ENCODE measurements at regions not wholly inside any gene's neighbourhood (a gene's known extent, or its start where the extent isn't known, plus 50 kb on each side); places are given as distances from the start of the nearest gene placed in this dataset.

DNA sequence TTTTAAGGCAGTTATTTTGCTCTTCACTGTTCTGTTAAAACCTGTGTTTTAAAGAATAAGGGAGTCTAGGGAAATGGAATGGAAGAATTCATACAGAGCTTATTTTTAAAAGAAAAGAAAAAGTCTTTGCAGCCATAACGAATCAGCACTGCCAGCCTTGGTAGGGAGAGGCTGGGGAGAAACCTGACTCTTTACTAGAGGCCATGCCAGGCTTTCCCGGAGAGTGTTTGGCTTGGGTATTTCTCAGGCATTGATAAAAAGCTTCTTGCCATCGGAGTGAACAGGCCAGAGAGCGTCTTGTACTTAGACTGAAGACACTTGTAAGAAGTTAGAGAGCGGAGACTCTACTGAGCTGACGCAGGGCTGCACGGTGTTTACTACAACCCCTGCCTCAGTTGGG, 72.7 kb upstream of the NFIL3 start:
- Histone ChIP-seq H3K27me3 (no peaks in the 10 kb centered on the region), H3K9me3 (replicated peaks in 1 of 3) (no peaks in the 10 kb centered on the region), H3K4me3 (no peak overlapping the region), H3K27ac (no peak overlapping the region), H3K4me1 (replicated peaks in 1 of 2) (no peaks in the 10 kb centered on the region), H3K36me3 (replicated peaks in 1 of 2) (no peaks in the 10 kb centered on the region)
- no peak for TF ChIP-seq POLR2A (IDR thresholded peaks at IDR 0.05)
- TF ChIP-seq, protein P1, sequence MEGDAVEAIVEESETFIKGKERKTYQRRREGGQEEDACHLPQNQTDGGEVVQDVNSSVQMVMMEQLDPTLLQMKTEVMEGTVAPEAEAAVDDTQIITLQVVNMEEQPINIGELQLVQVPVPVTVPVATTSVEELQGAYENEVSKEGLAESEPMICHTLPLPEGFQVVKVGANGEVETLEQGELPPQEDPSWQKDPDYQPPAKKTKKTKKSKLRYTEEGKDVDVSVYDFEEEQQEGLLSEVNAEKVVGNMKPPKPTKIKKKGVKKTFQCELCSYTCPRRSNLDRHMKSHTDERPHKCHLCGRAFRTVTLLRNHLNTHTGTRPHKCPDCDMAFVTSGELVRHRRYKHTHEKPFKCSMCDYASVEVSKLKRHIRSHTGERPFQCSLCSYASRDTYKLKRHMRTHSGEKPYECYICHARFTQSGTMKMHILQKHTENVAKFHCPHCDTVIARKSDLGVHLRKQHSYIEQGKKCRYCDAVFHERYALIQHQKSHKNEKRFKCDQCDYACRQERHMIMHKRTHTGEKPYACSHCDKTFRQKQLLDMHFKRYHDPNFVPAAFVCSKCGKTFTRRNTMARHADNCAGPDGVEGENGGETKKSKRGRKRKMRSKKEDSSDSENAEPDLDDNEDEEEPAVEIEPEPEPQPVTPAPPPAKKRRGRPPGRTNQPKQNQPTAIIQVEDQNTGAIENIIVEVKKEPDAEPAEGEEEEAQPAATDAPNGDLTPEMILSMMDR (IDR thresholded peaks at IDR 0.05) = no peak
- WGBS, 4 donors = 80 to 87% (median 81%) methylated on average over 7 of the region's 7 CpGs
- DNase-seq = no peak
- intact Hi-C loops (cut with DNase I) = no loop called here

DNA sequence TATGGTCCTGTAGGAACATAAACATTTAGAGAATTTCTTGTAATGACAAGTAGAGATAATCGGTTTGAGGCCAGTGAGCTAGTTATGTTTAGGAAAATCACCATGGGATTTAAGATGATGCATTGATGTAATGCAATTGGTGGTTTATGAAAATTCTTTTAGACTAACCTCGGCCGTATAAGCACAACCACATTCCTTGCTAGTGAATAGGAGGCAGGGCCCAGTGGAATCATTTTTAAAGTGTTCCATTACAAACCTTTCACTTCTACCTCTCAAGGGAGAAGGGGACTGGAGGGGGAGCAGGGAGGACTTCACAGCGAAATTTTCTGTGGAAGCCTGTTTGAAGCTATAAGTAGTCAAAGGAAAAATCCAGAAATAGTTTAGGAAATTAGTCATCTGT, 71.8 kb upstream of the NFIL3 start:
- TF ChIP-seq, protein P1 (IDR thresholded peaks at IDR 0.05) = no peak
- no peak for TF ChIP-seq POLR2A (IDR thresholded peaks at IDR 0.05)
- H3K4me1 ChIP-seq (replicated peaks in 1 of 2) = no peaks in the 10 kb centered on the region
- no peaks in the 10 kb centered on the region for H3K9me3 ChIP-seq (replicated peaks in 1 of 3)
- DNase-seq = no peak
- intact Hi-C loops (cut with DNase I) = no loop called here
- H3K36me3 ChIP-seq (replicated peaks in 1 of 2) = no peaks in the 10 kb centered on the region
- H3K27me3 ChIP-seq = no peaks in the 10 kb centered on the region
- WGBS, 4 donors = 56 to 67% (median 61%) methylated on average over 4 of the region's 4 CpGs
- no peak overlapping the region for H3K4me3 ChIP-seq
- H3K27ac ChIP-seq = no peak overlapping the region

DNA sequence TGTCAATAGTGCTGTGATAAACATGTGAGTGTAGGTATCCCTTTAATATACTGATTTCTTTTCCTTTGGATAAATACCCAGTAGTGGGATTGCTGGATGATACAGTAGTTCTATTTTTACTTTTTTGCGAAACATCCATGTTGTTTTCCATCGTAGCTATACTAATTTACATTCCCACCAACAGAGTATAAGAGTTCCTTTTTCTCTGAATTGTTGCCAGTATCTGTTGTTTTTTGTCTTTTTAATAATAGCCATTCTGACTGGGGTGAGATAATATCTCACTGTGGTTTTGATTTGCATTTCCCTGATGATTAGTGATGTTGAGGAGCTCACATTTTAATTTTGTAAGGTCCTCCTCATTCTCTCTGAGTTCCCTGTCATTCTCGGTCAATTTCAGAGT, 71.1 kb upstream of the NFIL3 start:
- no peak for TF ChIP-seq POLR2A (IDR thresholded peaks at IDR 0.05)
- TF ChIP-seq, protein P1 (IDR thresholded peaks at IDR 0.05) = no peak
- Histone ChIP-seq H3K27me3 (no peaks in the 10 kb centered on the region), H3K9me3 (replicated peaks in 1 of 3) (no peaks in the 10 kb centered on the region), H3K4me1 (replicated peaks in 1 of 2) (no peaks in the 10 kb centered on the region), H3K4me3 (no peak overlapping the region), H3K27ac (no peak overlapping the region), H3K36me3 (replicated peaks in 1 of 2) (no peaks in the 10 kb centered on the region)
- WGBS, 4 donors = 75 to 84% (median 83%) methylated on average over 3 of the region's 3 CpGs
- no peak for DNase-seq
- intact Hi-C loops (cut with DNase I) = no loop called here

DNA sequence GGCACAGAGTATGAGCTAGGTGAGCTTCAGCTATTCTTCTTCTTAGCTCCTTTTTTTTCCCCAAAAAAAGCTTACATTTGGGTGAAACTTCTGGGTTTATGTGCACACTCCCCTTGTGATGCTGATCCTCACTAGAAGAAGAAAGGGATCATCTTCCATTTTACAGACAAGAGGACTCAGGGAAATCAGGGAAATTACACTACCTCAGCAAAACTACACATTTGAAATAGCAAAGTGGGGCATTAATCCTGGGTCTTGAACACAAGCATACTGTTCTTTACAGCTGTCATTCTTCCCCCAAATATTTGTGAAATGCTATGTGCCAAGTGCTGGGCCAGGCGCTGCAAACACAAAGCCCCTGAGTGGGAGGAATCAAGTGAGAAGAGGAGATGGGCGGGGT, 68.6 kb upstream of the NFIL3 start:
- no peaks in the 10 kb centered on the region for H3K36me3 ChIP-seq (replicated peaks in 1 of 2)
- TF ChIP-seq POLR2A (IDR thresholded peaks at IDR 0.05) = no peak
- intact Hi-C loops (cut with DNase I) = no loop called here
- H3K4me1 ChIP-seq (replicated peaks in 1 of 2) = no peaks in the 10 kb centered on the region
- 83 to 93% (median 90%) methylated on average over 2 of the region's 2 CpGs for WGBS, 4 donors
- DNase-seq = no peak
- H3K27ac ChIP-seq = no peak overlapping the region
- no peak overlapping the region for H3K4me3 ChIP-seq
- no peaks in the 10 kb centered on the region for H3K9me3 ChIP-seq (replicated peaks in 1 of 3)
- no peaks in the 10 kb centered on the region for H3K27me3 ChIP-seq

DNA sequence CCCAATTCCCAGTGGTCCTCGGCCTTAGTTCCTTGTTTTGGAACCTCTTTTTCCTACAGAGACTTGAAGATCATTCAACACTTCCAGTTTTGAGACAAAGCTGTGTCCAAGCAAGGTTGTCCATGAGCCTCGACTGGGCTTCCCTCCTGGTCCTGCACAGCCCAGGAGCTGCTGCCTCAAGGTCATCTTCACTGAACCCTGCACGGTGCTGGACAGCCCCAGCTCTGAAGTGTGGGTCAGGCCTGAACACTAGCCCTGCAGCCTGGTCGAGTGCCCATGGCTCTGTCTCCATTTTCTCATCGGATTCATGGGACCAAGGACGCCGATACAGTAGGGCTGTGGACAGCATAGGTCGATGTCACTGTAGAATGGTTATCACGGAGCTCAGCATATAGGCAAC, 68.0 kb upstream of the NFIL3 start:
- intact Hi-C loops (cut with DNase I) = no loop called here
- DNase-seq = no peak
- Histone ChIP-seq H3K4me3 (no peak overlapping the region), H3K9me3 (replicated peaks in 1 of 3) (no peaks in the 10 kb centered on the region), H3K27me3 (no peaks in the 10 kb centered on the region), H3K4me1 (replicated peaks in 1 of 2) (no peaks in the 10 kb centered on the region), H3K27ac (no peak overlapping the region), H3K36me3 (replicated peaks in 1 of 2) (no peaks in the 10 kb centered on the region)
- TF ChIP-seq, protein P1 (IDR thresholded peaks at IDR 0.05) = no peak
- no peak for TF ChIP-seq POLR2A (IDR thresholded peaks at IDR 0.05)
- 80 to 91% (median 83%) methylated on average over 7 to 9 of the region's 9 CpGs for WGBS, 4 donors

Data from adrenal gland (tissue), 9 donors.